H9 (cell line): ENCODE measurements at regions not wholly inside any gene's neighbourhood (a gene's known extent, or its start where the extent isn't known, plus 50 kb on each side); places are given as distances from the start of the nearest gene placed in this dataset.

ENCODE experiments used
- DNase-seq: peaks from one replicate; pipeline ENCODE4 v3.0.0-alpha.2; 2017
- H2AFZ ChIP-seq: one replicate; pipeline ENCODE4 v1.6.1; 2013; ENCODE audit warnings: mild to moderate bottlenecking, low read length, control low read depth, moderate library complexity
- H2AK5ac ChIP-seq: 2 replicates; pipeline ENCODE4 v1.6.1; 2013; ENCODE audit warnings: low read length, control low read depth, mixed read lengths; ENCODE audit not compliant: insufficient read length
- H2BK120ac ChIP-seq: one replicate; pipeline ENCODE4 v1.6.1; 2013; ENCODE audit warnings: low read depth, mild to moderate bottlenecking, low read length, control low read depth, inconsistent platforms; ENCODE audit not compliant: poor library complexity, severe bottlenecking
- H2BK12ac ChIP-seq: 2 replicates; pipeline ENCODE4 v1.6.1; 2013; ENCODE audit warnings: low read length, control low read depth, mixed read lengths, low read depth; ENCODE audit not compliant: insufficient read length
- H2BK15ac ChIP-seq: 2 replicates; pipeline ENCODE4 v1.6.1; 2013; ENCODE audit warnings: low read depth, low read length, control low read depth
- H2BK20ac ChIP-seq: one replicate; pipeline ENCODE4 v1.6.1; 2013; ENCODE audit warnings: low read depth, mild to moderate bottlenecking, low read length, control low read depth, inconsistent platforms; ENCODE audit not compliant: poor library complexity, severe bottlenecking
- H2BK5ac ChIP-seq: 2 replicates; pipeline ENCODE4 v1.6.1; 2013; ENCODE audit warnings: low read length, control low read depth, mixed read lengths; ENCODE audit not compliant: insufficient read length
- H3K14ac ChIP-seq: 2 replicates; pipeline ENCODE4 v1.6.1; 2013; ENCODE audit warnings: low read length, control low read depth; ENCODE audit not compliant: insufficient read depth
- H3K18ac ChIP-seq: 2 replicates; pipeline ENCODE4 v1.6.1; 2013; ENCODE audit warnings: low read depth, mild to moderate bottlenecking, mixed read lengths, low read length, control low read depth; ENCODE audit not compliant: insufficient read length
- H3K23ac ChIP-seq: 2 replicates; pipeline ENCODE4 v1.6.1; 2013; ENCODE audit warnings: low read length, control low read depth, mixed read lengths, low read depth; ENCODE audit not compliant: insufficient read length
- H3K23me2 ChIP-seq: 2 replicates; pipeline ENCODE4 v1.6.1; 2013; ENCODE audit warnings: low read depth, mild to moderate bottlenecking, mixed read lengths, low read length, control low read depth; ENCODE audit not compliant: insufficient read length, poor library complexity, severe bottlenecking
- H3K27ac ChIP-seq: 2 replicates; pipeline ENCODE4 v1.5.1; 2013; ENCODE audit warnings: low read length, control low read depth, mixed read lengths, low read depth; ENCODE audit not compliant: insufficient read length
- H3K27me3 ChIP-seq: 2 replicates; pipeline ENCODE4 v1.6.1; 2013; ENCODE audit warnings: low read length, control low read depth, inconsistent platforms; ENCODE audit not compliant: insufficient read depth
- H3K4ac ChIP-seq: 2 replicates; pipeline ENCODE4 v1.6.1; 2013; ENCODE audit warnings: low read depth, mild to moderate bottlenecking, control low read depth, inconsistent platforms, low read length, moderate library complexity
- H3K4me1 ChIP-seq: 2 replicates; pipeline ENCODE4 v1.6.1; 2013; ENCODE audit warnings: low read length, control low read depth, inconsistent platforms; ENCODE audit not compliant: insufficient read depth
- H3K4me2 ChIP-seq: 2 replicates; pipeline ENCODE4 v1.6.1; 2013; ENCODE audit warnings: low read length, control low read depth, mixed read lengths; ENCODE audit not compliant: insufficient read length, insufficient read depth
- H3K56ac ChIP-seq: 2 replicates; pipeline ENCODE4 v1.6.1; 2013; ENCODE audit warnings: low read depth, mild to moderate bottlenecking, mixed read lengths, low read length, control low read depth; ENCODE audit not compliant: insufficient read length
- H3K79me1 ChIP-seq: 2 replicates; pipeline ENCODE4 v1.6.1; 2013; ENCODE audit warnings: low read depth, mild to moderate bottlenecking, moderate library complexity, low read length, control low read depth, inconsistent platforms; ENCODE audit not compliant: insufficient read depth, poor library complexity, severe bottlenecking
- H3K79me2 ChIP-seq: 2 replicates; pipeline ENCODE4 v1.6.1; 2013; ENCODE audit warnings: low read length, control low read depth, inconsistent platforms; ENCODE audit not compliant: insufficient read depth
- H3K9ac ChIP-seq: 2 replicates; pipeline ENCODE4 v1.6.1; 2013; ENCODE audit warnings: low read length, control low read depth, mixed read lengths; ENCODE audit not compliant: insufficient read length; ENCODE audit errors: extremely low read depth
- H3K9me3 ChIP-seq: one replicate; pipeline ENCODE4 v1.6.1; 2013; ENCODE audit warnings: low read depth, low read length, inconsistent platforms; ENCODE audit not compliant: control insufficient read depth
- H3T11ph ChIP-seq: one replicate; pipeline ENCODE4 v1.6.1; 2013; ENCODE audit warnings: mild to moderate bottlenecking, low read length, control low read depth, inconsistent platforms
- H4K20me1 ChIP-seq: one replicate; pipeline ENCODE4 v1.6.1; 2013; ENCODE audit not compliant: control insufficient read depth, insufficient read length, insufficient read depth
- H4K5ac ChIP-seq: 2 replicates; pipeline ENCODE4 v1.6.1; 2013; ENCODE audit warnings: low read depth, mild to moderate bottlenecking, mixed read lengths, low read length, control low read depth; ENCODE audit not compliant: insufficient read length
- H4K8ac ChIP-seq: replicated peaks from 2 replicates; pipeline ENCODE4 v1.6.1; 2013; ENCODE audit warnings: low read length, control low read depth, mixed read lengths, low read depth; ENCODE audit not compliant: insufficient read length
- H4K91ac ChIP-seq: 2 replicates; pipeline ENCODE4 v1.6.1; 2013; ENCODE audit warnings: low read depth, mild to moderate bottlenecking, moderate library complexity, mixed read lengths, low read length, control low read depth; ENCODE audit not compliant: insufficient read length
- H3K27ac Mint-ChIP-seq, 3 experiments: 2 replicates in 2 of 3; 3 replicates in 1 of 3; pipeline ENCODE4 v1.8.0; 2020 to 2021; ENCODE audit warnings: mixed read lengths in 3 of 3, mild to moderate bottlenecking in 1 of 3, moderate library complexity in 1 of 3
- H3K27me3 Mint-ChIP-seq: 2 replicates; pipeline ENCODE4 v1.8.0; 2021; ENCODE audit warnings: low read depth, mild to moderate bottlenecking, moderate library complexity, mixed read lengths
- H3K36me3 Mint-ChIP-seq, 3 experiments: 2 replicates in 2 of 3; 3 replicates in 1 of 3; pipeline ENCODE4 v1.8.0; 2020 to 2021; ENCODE audit warnings: low read depth in 3 of 3, mixed read lengths in 3 of 3; ENCODE audit not compliant: insufficient read depth in 1 of 3
- H3K4me1 Mint-ChIP-seq, 2 experiments: 2 replicates each; pipeline ENCODE4 v1.8.0; 2020; ENCODE audit warnings: mixed read lengths in 2 of 2
- H3K4me3 Mint-ChIP-seq, 2 experiments: 2 replicates in 1 of 2; 3 replicates in 1 of 2; pipeline ENCODE4 v1.8.0; 2020 to 2021; ENCODE audit warnings: mild to moderate bottlenecking in 2 of 2, mixed read lengths in 2 of 2, moderate library complexity in 1 of 2
- H3K9me3 Mint-ChIP-seq, 2 experiments: 2 replicates in 1 of 2; 3 replicates in 1 of 2; pipeline ENCODE4 v1.8.0; 2020; ENCODE audit warnings: mild to moderate bottlenecking in 2 of 2, mixed read lengths in 2 of 2, moderate library complexity in 1 of 2
- WGBS: extraction: QIAGEN DNeasy Blood & Tissue Kit; methylation state at CpG from one replicate; pipeline ENCODE4 v1.1.7; 2013; ENCODE audit warnings: missing lambda C conversion rate, low lambda C conversion rate, mixed read lengths; ENCODE audit not compliant: insufficient read length; ENCODE audit errors: extremely low coverage; 5-methylcytosine and 5-hydroxymethylcytosine counted together
- TF ChIP-seq, protein P1 (sequence below): fragments of 200-600 bp; sonication (generic); conservative IDR thresholded peaks from 3 replicates; pipeline ENCODE4 v1.8.0; 2021; ENCODE audit warnings: antibody characterized with exemption, mild to moderate bottlenecking

DNA sequence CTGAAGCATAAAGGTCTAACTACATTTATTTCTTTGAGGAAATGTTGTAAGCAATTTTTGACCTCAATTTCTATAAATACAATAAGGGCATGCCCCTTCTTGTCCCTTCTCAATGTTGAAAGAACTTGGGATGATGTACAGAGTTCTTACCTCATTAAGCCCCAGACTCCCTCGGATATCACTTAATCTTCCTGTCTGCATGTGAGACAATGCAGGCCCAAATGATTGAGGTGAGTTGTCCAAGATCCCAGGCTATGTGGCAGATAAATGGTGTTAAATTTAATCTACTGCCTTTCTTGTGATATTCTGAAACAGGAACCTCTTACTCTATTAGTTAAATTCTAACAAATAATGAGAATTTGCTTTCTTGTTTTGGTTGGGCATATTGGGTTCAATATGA is 1073.4 kb upstream of the GYPC start:
- H3K4me1 Mint-ChIP-seq, result no peaks in the 10 kb centered on the region
- H4K20me1 ChIP-seq, result no peaks in the 10 kb centered on the region
- no peak overlapping the region for H3K4me3 Mint-ChIP-seq
- H3K4me1 ChIP-seq, result no peaks in the 10 kb centered on the region
- H3K27me3 Mint-ChIP-seq, result no peaks in the 10 kb centered on the region
- H2BK5ac ChIP-seq, result no peak overlapping the region
- H3T11ph ChIP-seq, result no peak overlapping the region
- H3K9ac ChIP-seq, result no peak overlapping the region
- no peak for DNase-seq
- H3K18ac ChIP-seq, result no peak overlapping the region
- no peak overlapping the region for H3K27ac Mint-ChIP-seq
- H3K79me1 ChIP-seq, result no peaks in the 10 kb centered on the region
- no peaks in the 10 kb centered on the region for H3K27me3 ChIP-seq
- H3K27ac ChIP-seq, result no peak overlapping the region
- no peaks in the 10 kb centered on the region; a peak in 1 of 5 replicates for H3K9me3 Mint-ChIP-seq
- no peak overlapping the region for H3K4me2 ChIP-seq
- no CpG with 5 or more reads among the region's 1 CpG for WGBS
- H2BK20ac ChIP-seq, result no peak overlapping the region
- no peak overlapping the region for H4K91ac ChIP-seq
- no peaks in the 10 kb centered on the region for H3K36me3 Mint-ChIP-seq
- H2AK5ac ChIP-seq, result no peak overlapping the region
- no peak overlapping the region for H2BK120ac ChIP-seq
- H2BK12ac ChIP-seq, result no peak overlapping the region
- H3K56ac ChIP-seq, result no peak overlapping the region
- H4K8ac ChIP-seq, result no peak overlapping the region
- TF ChIP-seq, protein P1, sequence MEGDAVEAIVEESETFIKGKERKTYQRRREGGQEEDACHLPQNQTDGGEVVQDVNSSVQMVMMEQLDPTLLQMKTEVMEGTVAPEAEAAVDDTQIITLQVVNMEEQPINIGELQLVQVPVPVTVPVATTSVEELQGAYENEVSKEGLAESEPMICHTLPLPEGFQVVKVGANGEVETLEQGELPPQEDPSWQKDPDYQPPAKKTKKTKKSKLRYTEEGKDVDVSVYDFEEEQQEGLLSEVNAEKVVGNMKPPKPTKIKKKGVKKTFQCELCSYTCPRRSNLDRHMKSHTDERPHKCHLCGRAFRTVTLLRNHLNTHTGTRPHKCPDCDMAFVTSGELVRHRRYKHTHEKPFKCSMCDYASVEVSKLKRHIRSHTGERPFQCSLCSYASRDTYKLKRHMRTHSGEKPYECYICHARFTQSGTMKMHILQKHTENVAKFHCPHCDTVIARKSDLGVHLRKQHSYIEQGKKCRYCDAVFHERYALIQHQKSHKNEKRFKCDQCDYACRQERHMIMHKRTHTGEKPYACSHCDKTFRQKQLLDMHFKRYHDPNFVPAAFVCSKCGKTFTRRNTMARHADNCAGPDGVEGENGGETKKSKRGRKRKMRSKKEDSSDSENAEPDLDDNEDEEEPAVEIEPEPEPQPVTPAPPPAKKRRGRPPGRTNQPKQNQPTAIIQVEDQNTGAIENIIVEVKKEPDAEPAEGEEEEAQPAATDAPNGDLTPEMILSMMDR, result no peak
- H4K5ac ChIP-seq, result no peak overlapping the region
- no peaks in the 10 kb centered on the region for H3K9me3 ChIP-seq
- H3K14ac ChIP-seq, result no peak overlapping the region
- no peak overlapping the region for H3K23ac ChIP-seq
- H2BK15ac ChIP-seq, result no peak overlapping the region
- H3K4ac ChIP-seq, result no peak overlapping the region
- H2AFZ ChIP-seq, result no peak overlapping the region
- no peaks in the 10 kb centered on the region for H3K23me2 ChIP-seq
- H3K79me2 ChIP-seq, result no peaks in the 10 kb centered on the region
